CD4-positive, alpha-beta T cell (primary cell): ENCODE measurements at regions not wholly inside any gene's neighbourhood (a gene's known extent, or its start where the extent isn't known, plus 50 kb on each side); places are given as distances from the start of the nearest gene placed in this dataset.

Source experiments
- ATAC-seq: fragments of 200-7000 bp; cut with Tn5 transposase; one replicate; pipeline ENCODE4 v1.10.0; 2022; ENCODE audit warnings: mild to moderate bottlenecking; ENCODE audit not compliant: poor library complexity
- CTCF ChIA-PET: fragments of 350-600 bp; sonication (Branson Sonifier 250); formaldehyde crosslinking; loops from one replicate; lab custom pipeline; 2021; ENCODE audit warnings: antibody characterized with exemption, inconsistent platforms; lab: Charles Lee
- POLR2A ChIA-PET: fragments of 350-600 bp; sonication (Branson Sonifier 250); formaldehyde crosslinking; loops from one replicate; lab custom pipeline; 2021; ENCODE audit warnings: antibody characterized with exemption, inconsistent platforms; lab: Charles Lee
- DNase-seq, 14 experiments: peaks; one replicate each; pipeline ENCODE4 v3.0.0-alpha.2; 2013 to 2020; ENCODE audit warnings: mixed read lengths in 2 of 14
- H3K27ac ChIP-seq, 2 donors: one replicate each; pipeline versions ENCODE4 v1.5.1 to v1.7.0; 2013; ENCODE audit warnings: low read length in 2 of 2, low read depth in 1 of 2, mild to moderate bottlenecking in 1 of 2
- H3K27me3 ChIP-seq, 2 experiments: 1 replicate in 1 of 2; 2 replicates in 1 of 2; pipeline versions ENCODE4 v1.6.1 to v1.7.0; 2013; ENCODE audit warnings: low read length in 2 of 2, control low read depth in 1 of 2, mild to moderate bottlenecking in 1 of 2, moderate library complexity in 1 of 2; ENCODE audit not compliant: insufficient read depth in 2 of 2, control insufficient read depth in 1 of 2
- H3K36me3 ChIP-seq: one replicate; pipeline ENCODE4 v1.6.1; 2013; ENCODE audit warnings: low read length, control low read depth; ENCODE audit not compliant: insufficient read depth
- H3K4me1 ChIP-seq: one replicate; pipeline ENCODE4 v1.6.1; 2013; ENCODE audit warnings: low read length, control low read depth; ENCODE audit not compliant: insufficient read depth
- H3K4me3 ChIP-seq: one replicate; pipeline ENCODE4 v1.5.1; 2013; ENCODE audit warnings: mild to moderate bottlenecking, low read length, moderate library complexity
- H3K9me3 ChIP-seq, 2 experiments: 1 replicate in 1 of 2; 2 replicates in 1 of 2; pipeline versions ENCODE4 v1.6.1 to v1.7.0; 2013; ENCODE audit warnings: low read length in 2 of 2, mild to moderate bottlenecking in 2 of 2, control low read depth in 1 of 2, moderate library complexity in 1 of 2; ENCODE audit not compliant: control insufficient read depth in 1 of 2, insufficient read depth in 1 of 2
- H3K27ac Mint-ChIP-seq: one replicate; pipeline ENCODE4 v1.8.0; 2020; ENCODE audit warnings: mixed read lengths
- H3K27me3 Mint-ChIP-seq: one replicate; pipeline ENCODE4 v1.8.0; 2021; ENCODE audit warnings: mixed read lengths
- H3K36me3 Mint-ChIP-seq: one replicate; pipeline ENCODE4 v1.8.0; 2021; ENCODE audit warnings: low read depth, mixed read lengths
- H3K4me1 Mint-ChIP-seq: one replicate; pipeline ENCODE4 v1.8.0; 2021; ENCODE audit warnings: low read depth, mixed read lengths
- H3K4me3 Mint-ChIP-seq: one replicate; pipeline ENCODE4 v1.8.0; 2020; ENCODE audit warnings: mild to moderate bottlenecking, mixed read lengths
- H3K9me3 Mint-ChIP-seq: one replicate; pipeline ENCODE4 v1.8.0; 2020; ENCODE audit warnings: mixed read lengths
- intact Hi-C, 2 experiments: fragments of 100-400 bp; cut with DNase I in 1 of 2; cut with micrococcal nuclease in 1 of 2; formaldehyde crosslinking; loops; one replicate each; pipeline versions ENCODE4 v1.15.1 to v1.9.0; 2023 to 2025; cut with DNase I, micrococcal nuclease
- TF ChIP-seq, protein P1 (sequence below): fragments of 200-600 bp; IDR thresholded peaks from one replicate; pipeline ENCODE4 v1.8.0; 2022; ENCODE audit warnings: antibody characterized with exemption, mild to moderate bottlenecking

GRCh38 chr15:94929282-94929681 lies 697.9 kb downstream of the MCTP2 start:
- Histone ChIP-seq H3K4me1 (no peaks in the 10 kb centered on the region), H3K4me3 (no peak overlapping the region), H3K27me3 (no peaks in the 10 kb centered on the region), H3K27ac (no peak overlapping the region), H3K9me3 (no peaks in the 10 kb centered on the region), H3K36me3 (no peaks in the 10 kb centered on the region)
- Mint-ChIP-seq H3K9me3 (no peaks in the 10 kb centered on the region), H3K4me3 (no peak overlapping the region), H3K27me3 (no peaks in the 10 kb centered on the region), H3K27ac (no peak overlapping the region), H3K4me1 (no peaks in the 10 kb centered on the region), H3K36me3 (no peaks in the 10 kb centered on the region)
- no peak for ATAC-seq
- ChIA-PET CTCF (no interaction called here), POLR2A (no interaction called here)
- TF ChIP-seq, protein P1, sequence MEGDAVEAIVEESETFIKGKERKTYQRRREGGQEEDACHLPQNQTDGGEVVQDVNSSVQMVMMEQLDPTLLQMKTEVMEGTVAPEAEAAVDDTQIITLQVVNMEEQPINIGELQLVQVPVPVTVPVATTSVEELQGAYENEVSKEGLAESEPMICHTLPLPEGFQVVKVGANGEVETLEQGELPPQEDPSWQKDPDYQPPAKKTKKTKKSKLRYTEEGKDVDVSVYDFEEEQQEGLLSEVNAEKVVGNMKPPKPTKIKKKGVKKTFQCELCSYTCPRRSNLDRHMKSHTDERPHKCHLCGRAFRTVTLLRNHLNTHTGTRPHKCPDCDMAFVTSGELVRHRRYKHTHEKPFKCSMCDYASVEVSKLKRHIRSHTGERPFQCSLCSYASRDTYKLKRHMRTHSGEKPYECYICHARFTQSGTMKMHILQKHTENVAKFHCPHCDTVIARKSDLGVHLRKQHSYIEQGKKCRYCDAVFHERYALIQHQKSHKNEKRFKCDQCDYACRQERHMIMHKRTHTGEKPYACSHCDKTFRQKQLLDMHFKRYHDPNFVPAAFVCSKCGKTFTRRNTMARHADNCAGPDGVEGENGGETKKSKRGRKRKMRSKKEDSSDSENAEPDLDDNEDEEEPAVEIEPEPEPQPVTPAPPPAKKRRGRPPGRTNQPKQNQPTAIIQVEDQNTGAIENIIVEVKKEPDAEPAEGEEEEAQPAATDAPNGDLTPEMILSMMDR, result no peak
- intact Hi-C loops, result no loop called here
- no peak for DNase-seq

DNA sequence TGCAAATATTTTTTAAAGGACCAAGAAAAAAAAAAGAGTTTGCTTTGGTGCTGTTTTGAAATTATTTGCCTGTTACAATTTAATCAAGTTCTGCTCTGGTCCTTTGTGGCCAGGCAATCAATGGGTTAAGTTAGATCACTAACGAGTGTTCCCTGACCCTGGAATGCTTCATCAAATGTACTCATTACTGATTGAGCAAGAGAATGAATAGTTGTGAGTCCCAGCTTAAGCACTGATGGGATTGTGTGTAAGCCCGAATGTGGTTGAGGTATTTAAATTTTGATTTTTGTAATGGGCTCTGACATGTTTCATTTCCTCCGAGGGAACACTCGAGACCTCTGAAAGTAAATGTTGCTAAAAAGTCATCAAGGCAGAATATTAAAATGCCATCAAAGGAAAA lies 699.1 kb downstream of the MCTP2 start:
- TF ChIP-seq, protein P1, result no peak
- intact Hi-C loops, result no loop called here
- CTCF ChIA-PET, result no interaction called here

DNA sequence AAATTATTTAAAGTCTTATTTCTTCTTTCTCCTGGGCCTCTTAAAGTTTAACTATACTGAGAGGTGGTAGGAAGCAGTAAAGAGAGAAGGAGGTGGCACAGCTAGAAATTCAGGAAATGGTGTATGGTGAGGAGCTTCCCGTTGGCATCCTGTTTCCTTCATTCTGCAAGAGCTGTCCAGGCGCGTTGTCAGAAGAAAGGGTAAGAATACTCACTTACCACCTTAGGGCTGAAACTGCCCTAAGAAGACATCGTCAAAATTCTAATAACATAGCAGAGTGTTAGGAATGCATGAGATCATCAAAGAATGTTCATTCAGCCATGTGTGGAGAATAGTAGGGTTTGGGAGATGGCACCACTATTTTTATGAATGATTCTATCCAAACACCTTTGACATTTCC lies 699.6 kb downstream of the MCTP2 start:
- Mint-ChIP-seq H3K36me3 (no peaks in the 10 kb centered on the region), H3K4me3 (no peak overlapping the region), H3K9me3 (peaks cover 3% of the 10 kb centered on the region), H3K4me1 (no peaks in the 10 kb centered on the region), H3K27me3 (no peaks in the 10 kb centered on the region), H3K27ac (no peak overlapping the region)
- intact Hi-C loops, result no loop called here
- TF ChIP-seq, protein P1, result no peak
- H3K9me3 ChIP-seq, result no peaks in the 10 kb centered on the region
- H3K4me1 ChIP-seq, result no peaks in the 10 kb centered on the region
- H3K27ac ChIP-seq, result no peak overlapping the region
- ChIA-PET POLR2A (no interaction called here), CTCF (no interaction called here)
- H3K27me3 ChIP-seq, result no peaks in the 10 kb centered on the region
- DNase-seq, result no peak
- H3K4me3 ChIP-seq, result no peak overlapping the region
- no peaks in the 10 kb centered on the region for H3K36me3 ChIP-seq
- ATAC-seq, result no peak

More for the DNA sequence above, 699.1 kb downstream of the MCTP2 start:
- no peak overlapping the region for H3K4me3 Mint-ChIP-seq
- no peaks in the 10 kb centered on the region for H3K4me1 ChIP-seq
- no peaks in the 10 kb centered on the region for H3K9me3 Mint-ChIP-seq
- DNase-seq (no peak), ATAC-seq (no peak)
- no peak overlapping the region for H3K27ac Mint-ChIP-seq
- H3K36me3 Mint-ChIP-seq, result no peaks in the 10 kb centered on the region
- no peaks in the 10 kb centered on the region for H3K27me3 Mint-ChIP-seq
- H3K27ac ChIP-seq, result no peak overlapping the region
- H3K9me3 ChIP-seq, result no peaks in the 10 kb centered on the region
- no peak overlapping the region for H3K4me3 ChIP-seq
- no peaks in the 10 kb centered on the region for H3K36me3 ChIP-seq
- no peaks in the 10 kb centered on the region for H3K4me1 Mint-ChIP-seq
- POLR2A ChIA-PET, result no interaction called here
- H3K27me3 ChIP-seq, result no peaks in the 10 kb centered on the region
